ENCODE measurements at regions not wholly inside any gene's neighbourhood (a gene's known extent, or its start where the extent isn't known, plus 50 kb on each side); places are given as distances from the start of the nearest gene placed in this dataset.

GRCh38 chr1:80925130-80925805 is 875.5 kb upstream of the ADGRL2 start:
- no peak overlapping the region for H3K9ac ChIP-seq (ENCODE audit: low read depth, low read length)
- no peak overlapping the region for H3K4me3 ChIP-seq (ENCODE audit: low read depth, low read length)
- H3K9me3 ChIP-seq (ENCODE audit: control insufficient read depth, insufficient read depth, low read length): no peaks in the 10 kb centered on the region
- H3K27me3 ChIP-seq (ENCODE audit: control insufficient read depth, insufficient read depth, low read length): no peaks in the 10 kb centered on the region
- no peaks in the 10 kb centered on the region for H3K36me3 ChIP-seq (ENCODE audit: control insufficient read depth, insufficient read depth, low read length)
- no peaks in the 10 kb centered on the region for H3K4me1 ChIP-seq (ENCODE audit: control insufficient read depth, insufficient read depth, low read length)

- Histone ChIP-seq H3K9ac (ENCODE audit: low read depth, low read length) (no peak overlapping the region), H3K9me3 (ENCODE audit: control insufficient read depth, insufficient read depth, low read length) (no peaks in the 10 kb centered on the region), H3K36me3 (ENCODE audit: control insufficient read depth, insufficient read depth, low read length) (no peaks in the 10 kb centered on the region), H3K27me3 (ENCODE audit: control insufficient read depth, insufficient read depth, low read length) (no peaks in the 10 kb centered on the region), H3K4me3 (ENCODE audit: low read depth, low read length) (no peak overlapping the region), H3K4me1 (ENCODE audit: control insufficient read depth, insufficient read depth, low read length) (no peaks in the 10 kb centered on the region)
Observed at GRCh38 chr1:80924290-80924689, 876.4 kb upstream of the ADGRL2 start.

- no peak overlapping the region for H3K9ac ChIP-seq (ENCODE audit: low read depth, low read length)
Observed at GRCh38 chr1:80922906-80923305, 877.8 kb upstream of the ADGRL2 start.

GRCh38 chr1:80919426-80919825 is 881.3 kb upstream of the ADGRL2 start:
- Histone ChIP-seq H3K9ac (ENCODE audit: low read depth, low read length) (no peak overlapping the region), H3K27me3 (ENCODE audit: control insufficient read depth, insufficient read depth, low read length) (no peaks in the 10 kb centered on the region), H3K9me3 (ENCODE audit: control insufficient read depth, insufficient read depth, low read length) (no peaks in the 10 kb centered on the region), H3K4me3 (ENCODE audit: low read depth, low read length) (no peak overlapping the region), H3K36me3 (ENCODE audit: control insufficient read depth, insufficient read depth, low read length) (no peaks in the 10 kb centered on the region), H3K4me1 (ENCODE audit: control insufficient read depth, insufficient read depth, low read length) (no peaks in the 10 kb centered on the region)

More at GRCh38 chr1:80922906-80923305, 877.8 kb upstream of the ADGRL2 start:
- Histone ChIP-seq H3K9me3 (ENCODE audit: control insufficient read depth, insufficient read depth, low read length) (no peaks in the 10 kb centered on the region), H3K36me3 (ENCODE audit: control insufficient read depth, insufficient read depth, low read length) (no peaks in the 10 kb centered on the region), H3K27me3 (ENCODE audit: control insufficient read depth, insufficient read depth, low read length) (no peaks in the 10 kb centered on the region), H3K4me3 (ENCODE audit: low read depth, low read length) (no peak overlapping the region), H3K4me1 (ENCODE audit: control insufficient read depth, insufficient read depth, low read length) (no peaks in the 10 kb centered on the region)

- Histone ChIP-seq H3K9me3 (ENCODE audit: control insufficient read depth, insufficient read depth, low read length) (no peaks in the 10 kb centered on the region), H3K4me3 (ENCODE audit: low read depth, low read length) (no peak overlapping the region), H3K4me1 (ENCODE audit: control insufficient read depth, insufficient read depth, low read length) (no peaks in the 10 kb centered on the region), H3K9ac (ENCODE audit: low read depth, low read length) (no peak overlapping the region), H3K36me3 (ENCODE audit: control insufficient read depth, insufficient read depth, low read length) (no peaks in the 10 kb centered on the region), H3K27me3 (ENCODE audit: control insufficient read depth, insufficient read depth, low read length) (no peaks in the 10 kb centered on the region)
Observed at GRCh38 chr1:80918380-80918779, 882.4 kb upstream of the ADGRL2 start.

- Histone ChIP-seq H3K9me3 (ENCODE audit: control insufficient read depth, insufficient read depth, low read length) (no peaks in the 10 kb centered on the region), H3K27me3 (ENCODE audit: control insufficient read depth, insufficient read depth, low read length) (no peaks in the 10 kb centered on the region), H3K4me1 (ENCODE audit: control insufficient read depth, insufficient read depth, low read length) (no peaks in the 10 kb centered on the region), H3K9ac (ENCODE audit: low read depth, low read length) (no peak overlapping the region), H3K4me3 (ENCODE audit: low read depth, low read length) (no peak overlapping the region), H3K36me3 (ENCODE audit: control insufficient read depth, insufficient read depth, low read length) (no peaks in the 10 kb centered on the region)
Observed at GRCh38 chr1:80917826-80918225, 882.9 kb upstream of the ADGRL2 start.

- no peaks in the 10 kb centered on the region for H3K4me1 ChIP-seq (ENCODE audit: control insufficient read depth, insufficient read depth, low read length)
- H3K36me3 ChIP-seq (ENCODE audit: control insufficient read depth, insufficient read depth, low read length): no peaks in the 10 kb centered on the region
- H3K4me3 ChIP-seq (ENCODE audit: low read depth, low read length): no peak overlapping the region
- no peaks in the 10 kb centered on the region for H3K27me3 ChIP-seq (ENCODE audit: control insufficient read depth, insufficient read depth, low read length)
- no peaks in the 10 kb centered on the region for H3K9me3 ChIP-seq (ENCODE audit: control insufficient read depth, insufficient read depth, low read length)
- no peak overlapping the region for H3K9ac ChIP-seq (ENCODE audit: low read depth, low read length)
Observed at GRCh38 chr1:80917225-80917624, 883.5 kb upstream of the ADGRL2 start.

- H3K36me3 ChIP-seq (ENCODE audit: control insufficient read depth, insufficient read depth, low read length): no peaks in the 10 kb centered on the region
- H3K4me1 ChIP-seq (ENCODE audit: control insufficient read depth, insufficient read depth, low read length): no peaks in the 10 kb centered on the region
- no peaks in the 10 kb centered on the region for H3K27me3 ChIP-seq (ENCODE audit: control insufficient read depth, insufficient read depth, low read length)
- H3K9ac ChIP-seq (ENCODE audit: low read depth, low read length): no peak overlapping the region
- H3K9me3 ChIP-seq (ENCODE audit: control insufficient read depth, insufficient read depth, low read length): no peaks in the 10 kb centered on the region
- H3K4me3 ChIP-seq (ENCODE audit: low read depth, low read length): no peak overlapping the region
Observed at GRCh38 chr1:80915491-80915890, 885.2 kb upstream of the ADGRL2 start.

- Histone ChIP-seq H3K9me3 (ENCODE audit: control insufficient read depth, insufficient read depth, low read length) (no peaks in the 10 kb centered on the region), H3K4me1 (ENCODE audit: control insufficient read depth, insufficient read depth, low read length) (no peaks in the 10 kb centered on the region), H3K9ac (ENCODE audit: low read depth, low read length) (no peak overlapping the region), H3K36me3 (ENCODE audit: control insufficient read depth, insufficient read depth, low read length) (no peaks in the 10 kb centered on the region), H3K4me3 (ENCODE audit: low read depth, low read length) (no peak overlapping the region), H3K27me3 (ENCODE audit: control insufficient read depth, insufficient read depth, low read length) (no peaks in the 10 kb centered on the region)
Observed at GRCh38 chr1:80910426-80910825, 890.3 kb upstream of the ADGRL2 start.

GRCh38 chr1:80909172-80909784 is 891.5 kb upstream of the ADGRL2 start:
- H3K4me3 ChIP-seq (ENCODE audit: low read depth, low read length): no peak overlapping the region
- no peaks in the 10 kb centered on the region for H3K9me3 ChIP-seq (ENCODE audit: control insufficient read depth, insufficient read depth, low read length)
- no peaks in the 10 kb centered on the region for H3K36me3 ChIP-seq (ENCODE audit: control insufficient read depth, insufficient read depth, low read length)
- H3K27me3 ChIP-seq (ENCODE audit: control insufficient read depth, insufficient read depth, low read length): no peaks in the 10 kb centered on the region
- H3K4me1 ChIP-seq (ENCODE audit: control insufficient read depth, insufficient read depth, low read length): no peaks in the 10 kb centered on the region
- H3K9ac ChIP-seq (ENCODE audit: low read depth, low read length): no peak overlapping the region

GRCh38 chr1:80896781-80897356 is 903.9 kb upstream of the ADGRL2 start:
- Histone ChIP-seq H3K9me3 (ENCODE audit: control insufficient read depth, insufficient read depth, low read length) (no peaks in the 10 kb centered on the region), H3K4me1 (ENCODE audit: control insufficient read depth, insufficient read depth, low read length) (peaks cover 9% of the 10 kb centered on the region), H3K27me3 (ENCODE audit: control insufficient read depth, insufficient read depth, low read length) (no peaks in the 10 kb centered on the region), H3K4me3 (ENCODE audit: low read depth, low read length) (no peak overlapping the region), H3K9ac (ENCODE audit: low read depth, low read length) (no peak overlapping the region), H3K36me3 (ENCODE audit: control insufficient read depth, insufficient read depth, low read length) (no peaks in the 10 kb centered on the region)

GRCh38 chr1:80894921-80895320 is 905.8 kb upstream of the ADGRL2 start:
- Histone ChIP-seq H3K9me3 (ENCODE audit: control insufficient read depth, insufficient read depth, low read length) (no peaks in the 10 kb centered on the region), H3K4me3 (ENCODE audit: low read depth, low read length) (no peak overlapping the region), H3K36me3 (ENCODE audit: control insufficient read depth, insufficient read depth, low read length) (no peaks in the 10 kb centered on the region), H3K9ac (ENCODE audit: low read depth, low read length) (no peak overlapping the region), H3K27me3 (ENCODE audit: control insufficient read depth, insufficient read depth, low read length) (no peaks in the 10 kb centered on the region), H3K4me1 (ENCODE audit: control insufficient read depth, insufficient read depth, low read length) (peaks cover 9% of the 10 kb centered on the region)

Data from iPS-15b (cell line).